ENCODE measurements at regions not wholly inside any gene's neighbourhood (a gene's known extent, or its start where the extent isn't known, plus 50 kb on each side); places are given as distances from the start of the nearest gene placed in this dataset.

GRCh38 chr16:86050591-86051367, 151.8 kb downstream of the IRF8 start:
- TF ChIP-seq, protein P1, sequence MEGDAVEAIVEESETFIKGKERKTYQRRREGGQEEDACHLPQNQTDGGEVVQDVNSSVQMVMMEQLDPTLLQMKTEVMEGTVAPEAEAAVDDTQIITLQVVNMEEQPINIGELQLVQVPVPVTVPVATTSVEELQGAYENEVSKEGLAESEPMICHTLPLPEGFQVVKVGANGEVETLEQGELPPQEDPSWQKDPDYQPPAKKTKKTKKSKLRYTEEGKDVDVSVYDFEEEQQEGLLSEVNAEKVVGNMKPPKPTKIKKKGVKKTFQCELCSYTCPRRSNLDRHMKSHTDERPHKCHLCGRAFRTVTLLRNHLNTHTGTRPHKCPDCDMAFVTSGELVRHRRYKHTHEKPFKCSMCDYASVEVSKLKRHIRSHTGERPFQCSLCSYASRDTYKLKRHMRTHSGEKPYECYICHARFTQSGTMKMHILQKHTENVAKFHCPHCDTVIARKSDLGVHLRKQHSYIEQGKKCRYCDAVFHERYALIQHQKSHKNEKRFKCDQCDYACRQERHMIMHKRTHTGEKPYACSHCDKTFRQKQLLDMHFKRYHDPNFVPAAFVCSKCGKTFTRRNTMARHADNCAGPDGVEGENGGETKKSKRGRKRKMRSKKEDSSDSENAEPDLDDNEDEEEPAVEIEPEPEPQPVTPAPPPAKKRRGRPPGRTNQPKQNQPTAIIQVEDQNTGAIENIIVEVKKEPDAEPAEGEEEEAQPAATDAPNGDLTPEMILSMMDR (conservative IDR thresholded peaks at IDR 0.05; ENCODE audit: low read depth, low read length): no peak
- TF ChIP-seq EZH2phosphoT487 (IDR thresholded peaks at IDR 0.05; ENCODE audit: borderline replicate concordance, low read length): no peak
- no peak for TF ChIP-seq EZH2 (IDR thresholded peaks at IDR 0.05; ENCODE audit: low read length, unreplicated experiment)

Measured in PC-3 (cell line).